OCI-LY7 (cell line): ENCODE measurements at regions not wholly inside any gene's neighbourhood (a gene's known extent, or its start where the extent isn't known, plus 50 kb on each side); places are given as distances from the start of the nearest gene placed in this dataset.
"Not testable (repeated sequence)": the region's sequence is repeated elsewhere in the genome, so short reads cannot be mapped to it uniquely, and the experiment has no call there.

Experiments
- BruUV-seq: library from RNA; stranded (reverse); fragments of 400-500 nt; replicated peaks from 2 replicates; lab custom pipeline; 2021; lab: Mats Ljungman, UMichigan
- CTCF ChIA-PET: fragments of 300-600 bp; sonication (Branson Sonifier 250); formaldehyde crosslinking; loops from one replicate; lab custom pipeline; 2022; ENCODE audit warnings: antibody characterized with exemption; ENCODE audit not compliant: unreplicated experiment; lab: Charles Lee
- POLR2A ChIA-PET: fragments of 300-600 bp; sonication (Branson Sonifier 250); formaldehyde crosslinking; loops from one replicate; lab custom pipeline; 2022; ENCODE audit warnings: antibody characterized with exemption; lab: Charles Lee
- DNase-seq: peaks from one replicate; pipeline ENCODE4 v3.0.0-alpha.2; 2015; ENCODE audit warnings: low spot score
- H2AFZ ChIP-seq: fragments of 200-600 bp; sonication (generic), shearing (Covaris generic); 2 replicates; pipeline ENCODE4 v1.6.1; 2014; ENCODE audit warnings: mild to moderate bottlenecking, antibody characterized with exemption, low read length, moderate library complexity
- H3K27ac ChIP-seq: fragments of 200-600 bp; sonication (generic); 2 replicates; pipeline ENCODE4 v1.5.1; 2014; ENCODE audit warnings: mixed run types, low read depth, mild to moderate bottlenecking, moderate library complexity, low read length, inconsistent platforms; ENCODE audit not compliant: poor library complexity, severe bottlenecking
- H3K36me3 ChIP-seq: fragments of 200-600 bp; sonication (generic); 2 replicates; pipeline ENCODE4 v1.6.1; 2014; ENCODE audit warnings: mild to moderate bottlenecking, antibody characterized with exemption, low read length, moderate library complexity, mixed read lengths; ENCODE audit not compliant: insufficient read depth
- H3K4me1 ChIP-seq: fragments of 200-600 bp; sonication (generic); 2 replicates; pipeline ENCODE4 v1.5.1; 2014; ENCODE audit warnings: mild to moderate bottlenecking, low read length; ENCODE audit not compliant: insufficient read depth, poor library complexity, severe bottlenecking
- H3K4me2 ChIP-seq: fragments of 200-600 bp; sonication (generic); 2 replicates; pipeline ENCODE4 v1.6.1; 2014; ENCODE audit warnings: mild to moderate bottlenecking, low read length
- H3K4me3 ChIP-seq: fragments of 200-600 bp; sonication (generic); 2 replicates; pipeline ENCODE4 v1.5.1; 2014; ENCODE audit warnings: mild to moderate bottlenecking, low read depth, low read length; ENCODE audit not compliant: poor library complexity, severe bottlenecking
- H3K79me2 ChIP-seq: fragments of 200-600 bp; sonication (generic); 2 replicates; pipeline ENCODE4 v1.6.1; 2016; ENCODE audit warnings: low read depth, mild to moderate bottlenecking, low read length, moderate library complexity, mixed read lengths; ENCODE audit not compliant: insufficient read depth
- H3K9me2 ChIP-seq: fragments of 200-600 bp; sonication (generic); 2 replicates; pipeline ENCODE4 v1.6.1; 2016; ENCODE audit warnings: mild to moderate bottlenecking, low read length, mixed read lengths; ENCODE audit not compliant: insufficient read depth
- H3K9me3 ChIP-seq: fragments of 200-600 bp; sonication (generic); 2 replicates; pipeline ENCODE4 v1.6.1; 2014; ENCODE audit warnings: mild to moderate bottlenecking, mixed run types, low read length, mixed read lengths
- H4K20me1 ChIP-seq: fragments of 200-600 bp; sonication (generic); 2 replicates; pipeline ENCODE4 v1.6.1; 2014; ENCODE audit warnings: mild to moderate bottlenecking, antibody characterized with exemption, low read length, moderate library complexity, mixed read lengths; ENCODE audit not compliant: insufficient read depth
- CTCF ChIP-seq: fragments of 200-600 bp; sonication (generic); conservative IDR thresholded peaks from 2 replicates; pipeline ENCODE4 v1.5.1; 2014; ENCODE audit warnings: mild to moderate bottlenecking, antibody characterized with exemption, low read length, moderate library complexity, mixed read lengths
- EZH2phosphoT487 ChIP-seq: fragments of 200-600 bp; sonication (generic); IDR thresholded peaks from 2 replicates; pipeline ENCODE4 v1.6.1; 2018; ENCODE audit warnings: low read depth, borderline replicate concordance, mild to moderate bottlenecking, mixed run types, antibody characterized with exemption, low read length, moderate library complexity, mixed read lengths
- intact Hi-C: fragments of 100-400 bp; cut with micrococcal nuclease; formaldehyde crosslinking; loops from one replicate; pipeline ENCODE4 v1.10.0; 2022; ENCODE audit not compliant: unreplicated experiment

DNA sequence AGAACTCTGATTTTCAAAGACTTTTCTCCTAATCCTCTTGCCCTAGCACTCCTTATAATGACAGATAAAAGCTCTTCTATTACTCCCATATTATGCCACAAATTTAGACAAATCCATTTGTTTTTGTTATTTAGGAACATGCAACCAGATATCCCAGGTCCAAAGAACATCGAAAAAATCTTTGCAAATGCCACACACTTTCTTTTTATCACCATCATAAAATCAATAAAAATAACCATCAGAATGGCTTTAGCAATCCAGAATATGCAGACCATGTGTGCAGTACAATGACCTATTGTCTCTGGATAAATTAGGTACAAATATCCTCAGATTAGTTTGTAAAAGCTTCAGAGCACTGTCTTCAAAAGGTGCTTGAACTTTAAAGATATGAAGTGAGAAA lies 376.2 kb upstream of the TCF4 start:
- TF ChIP-seq CTCF = no peak
- no peak for TF ChIP-seq EZH2phosphoT487

DNA sequence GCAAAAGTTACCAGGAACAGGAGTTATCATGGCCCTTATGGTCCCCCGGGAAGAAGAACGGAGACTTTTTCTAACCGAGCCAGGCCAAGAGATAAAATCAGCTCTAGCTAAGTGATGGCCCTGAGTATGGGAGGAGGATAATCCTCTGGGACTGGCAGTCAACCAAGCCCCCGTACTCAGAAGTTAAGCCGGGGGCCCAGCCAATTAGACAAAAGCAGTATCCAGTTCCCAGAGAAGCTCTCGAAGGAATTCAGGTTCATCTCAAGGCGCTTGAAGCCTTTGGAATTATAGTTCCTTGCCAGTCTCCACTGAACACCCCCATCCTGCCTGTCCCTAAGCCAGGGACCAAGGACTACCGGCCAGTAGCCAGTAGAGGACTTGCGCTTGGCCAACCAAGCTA lies 365.3 kb upstream of the TCF4 start:
- Histone ChIP-seq H3K79me2 (no peaks in the 10 kb centered on the region), H2AFZ (no peak overlapping the region), H3K9me3 (no peaks in the 10 kb centered on the region), H3K4me1 (no peaks in the 10 kb centered on the region), H3K27ac (no peak overlapping the region), H4K20me1 (no peaks in the 10 kb centered on the region), H3K9me2 (no peaks in the 10 kb centered on the region), H3K36me3 (no peaks in the 10 kb centered on the region), H3K4me3 (no peak overlapping the region), H3K4me2 (no peak overlapping the region)
- ChIA-PET POLR2A (no interaction called here), CTCF (no interaction called here)
- no TSS peak for BruUV-seq
- intact Hi-C loops = no loop called here
- no peak for TF ChIP-seq CTCF
- no peak for TF ChIP-seq EZH2phosphoT487
- DNase-seq = no peak

More for the DNA sequence above, 376.2 kb upstream of the TCF4 start:
- Histone ChIP-seq H3K9me3 (no peaks in the 10 kb centered on the region), H3K9me2 (no peaks in the 10 kb centered on the region), H3K4me2 (no peak overlapping the region), H3K36me3 (no peaks in the 10 kb centered on the region), H3K4me3 (no peak overlapping the region), H3K79me2 (no peaks in the 10 kb centered on the region), H4K20me1 (no peaks in the 10 kb centered on the region), H3K27ac (no peak overlapping the region), H2AFZ (no peak overlapping the region), H3K4me1 (no peaks in the 10 kb centered on the region)
- no peak for DNase-seq
- POLR2A ChIA-PET = no interaction called here
- CTCF ChIA-PET = no interaction called here
- BruUV-seq = no TSS peak
- intact Hi-C loops = no loop called here

- H3K79me2 ChIP-seq, H3K4me2 ChIP-seq, H3K9me3 ChIP-seq, H3K4me1 ChIP-seq, BruUV-seq, H3K27ac ChIP-seq, H3K36me3 ChIP-seq, DNase-seq, H2AFZ ChIP-seq, POLR2A ChIA-PET, CTCF ChIA-PET, H3K4me3 ChIP-seq, H3K9me2 ChIP-seq, intact Hi-C loops, H4K20me1 ChIP-seq: not testable (repeated sequence)
These were observed 363.7 kb upstream of the TCF4 start for GRCh38 chr18:55951738-55952137.
